GM19467 (cell line): ENCODE measurements at regions not wholly inside any gene's neighbourhood (a gene's known extent, or its start where the extent isn't known, plus 50 kb on each side); places are given as distances from the start of the nearest gene placed in this dataset.
"Not testable (repeated sequence)": the region's sequence is repeated elsewhere in the genome, so short reads cannot be mapped to it uniquely, and the experiment has no call there.

Experiments used
- ATAC-seq: cut with Tn5 transposase; IDR thresholded peaks from one replicate; pipeline ENCODE4 v1.9.1; 2021; ENCODE audit warnings: mild to moderate bottlenecking, moderate library complexity; ENCODE audit not compliant: unreplicated experiment

DNA sequence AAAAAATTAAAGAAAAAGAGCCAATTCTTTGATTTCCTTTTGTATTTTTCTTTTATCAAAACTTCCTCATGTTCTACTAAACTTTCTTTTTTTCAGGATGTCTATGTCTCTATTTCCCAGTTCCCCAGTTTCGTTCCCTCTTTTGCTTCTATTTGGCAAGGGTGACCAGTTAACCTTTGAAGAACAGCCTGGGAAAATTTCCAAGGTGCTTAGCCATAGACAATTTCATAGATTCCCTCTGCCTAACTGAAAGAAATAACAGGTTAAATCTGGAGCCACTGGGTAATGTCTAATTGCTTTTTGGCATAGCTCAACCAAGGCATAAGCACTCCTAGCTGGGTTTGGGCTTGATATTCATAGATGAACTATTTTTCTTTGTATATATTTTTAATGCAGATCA, 272.3 kb downstream of the ADGRL2 start:
- ATAC-seq = no peak

DNA sequence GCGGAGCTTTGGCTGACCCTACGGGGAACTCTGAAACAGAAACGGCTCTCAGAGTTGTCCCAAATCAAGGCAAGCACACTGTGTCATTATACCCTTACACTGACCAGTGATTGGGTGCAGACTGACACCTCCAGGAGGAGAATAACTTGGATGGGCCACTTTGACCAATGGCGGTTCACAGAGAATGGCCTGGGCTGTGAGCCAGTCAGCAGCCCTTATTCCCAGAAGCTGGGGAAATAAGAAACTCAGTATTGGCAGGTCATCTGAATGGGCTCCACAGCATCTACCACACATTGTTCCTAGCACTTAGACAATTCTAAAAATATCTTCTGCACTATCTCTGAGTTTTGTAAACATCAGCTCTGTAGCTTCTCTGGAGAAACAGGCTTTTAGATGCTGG, 265.2 kb downstream of the ADGRL2 start:
- ATAC-seq = no peak

- no peak for ATAC-seq
These were observed 264.0 kb downstream of the ADGRL2 start for GRCh38 chr1:82064691-82065090.

GRCh38 chr1:82062206-82062605, 261.5 kb downstream of the ADGRL2 start:
- no peak for ATAC-seq

GRCh38 chr1:82059959-82060358, 259.2 kb downstream of the ADGRL2 start:
- ATAC-seq = no peak

- ATAC-seq = no peak
These were observed 256.3 kb downstream of the ADGRL2 start for GRCh38 chr1:82057011-82057410.

GRCh38 chr1:82055375-82055774, 254.6 kb downstream of the ADGRL2 start:
- ATAC-seq = not testable (repeated sequence)

GRCh38 chr1:82052563-82052962, 251.8 kb downstream of the ADGRL2 start:
- ATAC-seq = no peak

DNA sequence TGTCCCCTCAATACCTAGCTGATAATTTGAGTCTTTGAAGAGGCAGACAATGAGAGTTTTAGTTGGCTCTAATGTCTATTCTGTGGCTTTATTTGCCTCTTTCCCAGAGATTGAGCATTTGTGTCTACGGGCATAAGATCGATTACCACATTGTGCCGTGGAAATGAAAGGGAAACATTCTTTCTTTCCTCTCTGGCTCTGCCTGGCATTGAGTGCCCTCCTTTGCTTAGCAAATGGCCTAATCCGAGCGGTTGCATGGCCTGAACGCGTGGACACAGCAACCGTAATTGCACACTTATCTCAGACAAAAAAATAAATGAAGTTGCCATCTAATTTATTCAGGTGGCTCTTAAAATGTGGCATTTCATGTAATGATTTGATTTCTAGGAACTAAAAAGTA, 247.9 kb downstream of the ADGRL2 start:
- no peak for ATAC-seq

- ATAC-seq = no peak
These were observed 244.5 kb downstream of the ADGRL2 start for GRCh38 chr1:82045221-82045620.

- ATAC-seq = no peak
These were observed 243.8 kb downstream of the ADGRL2 start for GRCh38 chr1:82044536-82044935.

- no peak for ATAC-seq
These were observed 243.4 kb downstream of the ADGRL2 start for GRCh38 chr1:82044111-82044510.

- no peak for ATAC-seq
These were observed 241.7 kb downstream of the ADGRL2 start for GRCh38 chr1:82042306-82043060.
